Muscle of back (tissue), 3 donors: ENCODE measurements at regions not wholly inside any gene's neighbourhood (a gene's known extent, or its start where the extent isn't known, plus 50 kb on each side); places are given as distances from the start of the nearest gene placed in this dataset.
"Not testable (repeated sequence)": the region's sequence is repeated elsewhere in the genome, so short reads cannot be mapped to it uniquely, and the experiment has no call there.

Experiments used
- DNase-seq, 3 donors: peaks; one replicate each; pipeline versions ENCODE4 v3.0.0 to v3.0.0-alpha.2; 2013

DNA sequence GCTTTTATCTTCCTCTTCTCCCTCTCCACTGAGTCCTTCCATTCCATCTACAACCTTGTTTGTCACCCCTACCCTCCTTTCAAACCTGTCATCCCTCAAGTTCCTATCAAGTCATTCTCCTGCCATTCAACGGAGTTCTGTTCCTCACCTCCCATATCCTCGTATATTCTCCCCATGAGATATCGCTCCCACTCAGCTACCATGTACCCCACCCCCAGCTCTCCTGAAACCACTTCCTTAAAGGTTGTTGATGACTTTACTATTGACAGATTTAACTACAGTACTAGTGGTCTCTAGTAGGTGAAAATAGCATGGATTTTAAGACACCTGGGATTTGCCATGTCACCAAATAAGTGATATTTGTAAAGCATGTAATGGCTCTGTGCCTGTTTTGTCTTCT is 107.4 kb upstream of the BARHL2 start:
- no peak for DNase-seq

DNA sequence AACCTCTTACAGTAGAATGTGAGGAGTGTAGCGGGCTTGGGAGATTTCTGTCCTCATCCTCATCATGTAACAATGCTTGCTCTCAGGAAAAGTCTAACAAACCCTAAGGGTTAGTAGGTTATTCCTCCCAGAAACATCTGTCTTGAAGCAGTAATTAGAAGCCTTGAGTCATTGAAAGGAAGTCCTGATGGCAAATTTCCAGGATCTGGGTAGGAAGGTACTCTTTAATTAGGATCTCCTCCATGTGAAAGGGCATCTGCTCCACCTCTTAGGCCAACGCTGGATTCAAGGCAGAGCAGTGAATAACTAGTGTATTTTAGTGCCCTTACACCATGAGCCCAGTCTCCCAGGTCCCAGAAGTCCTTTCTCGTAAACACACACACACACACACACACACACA is 106.6 kb upstream of the BARHL2 start:
- DNase-seq, result no peak

DNA sequence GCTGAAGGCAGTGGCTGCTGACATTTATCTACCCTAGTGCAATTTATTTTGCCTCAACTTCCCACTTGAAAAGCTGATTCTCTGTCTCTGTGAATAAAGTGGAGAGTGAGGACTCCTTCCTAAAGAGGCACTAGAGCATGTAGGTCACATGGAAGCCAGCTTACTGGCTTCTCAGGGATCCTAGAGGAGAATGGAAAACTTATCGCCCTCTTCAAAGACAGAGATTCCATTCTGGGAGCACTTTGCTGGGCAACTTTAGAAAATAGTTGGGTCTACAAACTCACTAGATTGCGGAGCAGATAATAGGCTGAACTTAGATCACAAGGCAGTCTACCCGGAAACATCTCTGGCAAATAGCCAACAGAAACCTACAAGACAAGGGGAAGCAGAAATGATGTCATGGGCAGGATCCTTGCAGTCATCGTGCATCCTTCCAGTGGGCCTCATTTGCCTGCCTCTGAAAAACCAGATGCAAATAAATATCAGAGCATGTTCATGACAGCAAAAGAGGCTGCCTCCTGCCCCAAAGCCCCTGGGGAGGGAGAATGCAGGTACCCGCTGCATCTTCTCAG is 104.8 kb upstream of the BARHL2 start:
- no peak for DNase-seq

DNA sequence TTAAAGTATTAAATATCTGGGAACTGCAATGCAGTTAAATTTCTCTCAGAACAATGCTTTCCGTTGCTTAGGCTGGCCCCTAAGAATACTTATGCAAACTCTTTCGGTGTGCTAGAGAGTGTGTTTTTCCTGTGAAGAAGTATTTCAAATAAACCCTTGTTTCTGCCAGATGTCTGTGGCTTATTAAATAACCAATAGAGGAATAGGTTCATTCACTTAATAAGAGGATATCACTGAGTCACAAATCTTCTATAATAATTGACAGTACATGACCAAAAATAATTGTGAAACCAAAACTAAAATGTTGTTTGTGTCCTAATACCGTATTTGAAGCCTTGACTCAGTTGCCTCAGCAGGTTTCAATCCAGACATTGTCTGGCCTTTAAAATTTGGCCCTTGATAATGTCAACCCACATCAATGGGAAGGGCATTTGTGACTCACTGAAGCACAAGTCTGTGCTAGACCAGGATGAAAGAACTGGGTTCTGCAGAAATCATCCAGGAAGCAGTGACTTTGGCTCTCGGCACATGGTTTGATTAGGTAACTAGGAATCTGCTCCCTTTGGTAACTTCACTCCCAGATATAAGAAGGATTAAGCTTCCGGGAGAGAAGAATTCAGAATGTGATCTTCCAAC is 104.2 kb upstream of the BARHL2 start:
- DNase-seq, result no peak

DNA sequence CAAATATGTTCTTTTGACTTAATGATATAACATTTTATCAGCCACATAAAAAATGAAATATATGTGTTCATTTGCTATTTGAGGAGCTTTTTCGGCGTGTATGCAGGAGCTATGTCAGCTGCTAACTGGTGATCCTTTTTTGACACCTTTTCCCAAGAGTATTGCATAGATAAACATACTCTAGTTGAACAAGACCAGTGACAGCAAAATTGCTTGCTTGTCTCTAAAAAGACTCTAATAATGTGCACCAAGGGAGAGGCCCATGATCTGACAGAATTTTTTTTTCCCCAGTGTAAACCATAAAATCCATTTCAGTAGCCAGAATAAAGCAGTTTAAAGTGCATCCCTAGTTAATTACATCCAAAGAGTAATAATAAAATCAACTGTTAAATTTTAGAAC is 103.6 kb upstream of the BARHL2 start:
- no peak for DNase-seq

DNA sequence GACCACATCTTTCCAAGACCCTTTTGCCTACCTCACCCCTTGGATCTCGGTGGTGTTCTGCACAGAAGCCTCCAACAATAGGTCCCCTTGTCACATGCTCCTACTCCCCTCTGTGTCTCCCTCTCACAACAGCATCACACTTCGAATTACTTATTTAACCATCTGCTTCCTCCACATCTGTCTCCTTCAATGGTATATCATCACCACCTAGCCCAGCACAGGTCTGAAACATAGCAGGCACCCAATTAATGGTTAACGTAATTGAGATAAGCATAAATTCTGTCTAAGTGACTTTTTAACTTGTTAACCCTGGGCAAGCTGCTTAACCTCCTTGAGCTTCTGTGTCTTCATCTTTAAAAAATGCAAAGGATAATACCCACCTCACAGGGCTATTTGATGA is 100.3 kb upstream of the BARHL2 start:
- no peak for DNase-seq

DNA sequence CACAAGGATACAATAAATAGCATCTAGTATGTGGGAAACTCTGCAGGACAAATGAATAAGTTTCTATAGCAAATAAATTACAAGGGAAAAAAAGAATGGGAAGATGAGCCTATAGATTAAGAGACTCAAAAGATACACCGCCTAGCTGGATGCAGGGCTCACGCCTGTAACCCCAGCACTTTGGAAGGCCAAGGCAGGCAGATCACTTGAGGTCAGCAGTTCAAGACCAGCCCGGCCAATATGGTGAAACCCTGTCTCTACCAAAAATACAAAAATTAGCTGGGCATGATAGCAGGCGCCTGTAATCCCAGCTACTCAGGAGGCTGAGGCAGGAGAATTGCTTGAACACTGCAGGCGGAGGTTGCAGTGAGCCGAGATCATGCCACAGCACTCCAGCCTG is 95.1 kb upstream of the BARHL2 start:
- DNase-seq, result not testable (repeated sequence)

DNA sequence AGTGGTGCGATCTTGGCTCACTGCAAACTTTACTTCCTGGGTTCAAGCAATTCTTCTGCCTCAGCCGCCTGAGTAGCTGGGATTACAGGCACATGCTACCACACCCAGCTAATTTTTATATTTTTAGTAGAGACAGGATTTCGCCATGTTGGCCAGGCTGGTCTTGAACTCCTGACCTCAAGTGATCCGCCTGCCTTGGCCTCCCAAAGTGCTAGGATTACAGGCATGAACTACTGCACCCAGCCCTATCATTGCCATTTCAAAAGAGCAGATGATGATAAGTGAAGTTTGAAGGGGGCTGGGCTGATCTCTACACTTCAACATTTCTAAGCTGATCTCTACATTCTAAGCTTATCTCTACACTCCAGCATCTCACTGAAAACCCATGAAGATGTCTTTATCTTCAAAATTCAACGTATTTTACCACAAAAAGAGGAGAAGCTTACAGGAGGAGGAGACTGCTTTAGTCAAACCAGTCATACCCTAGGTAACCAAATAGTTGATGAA is 94.4 kb upstream of the BARHL2 start:
- not testable (repeated sequence) for DNase-seq

DNA sequence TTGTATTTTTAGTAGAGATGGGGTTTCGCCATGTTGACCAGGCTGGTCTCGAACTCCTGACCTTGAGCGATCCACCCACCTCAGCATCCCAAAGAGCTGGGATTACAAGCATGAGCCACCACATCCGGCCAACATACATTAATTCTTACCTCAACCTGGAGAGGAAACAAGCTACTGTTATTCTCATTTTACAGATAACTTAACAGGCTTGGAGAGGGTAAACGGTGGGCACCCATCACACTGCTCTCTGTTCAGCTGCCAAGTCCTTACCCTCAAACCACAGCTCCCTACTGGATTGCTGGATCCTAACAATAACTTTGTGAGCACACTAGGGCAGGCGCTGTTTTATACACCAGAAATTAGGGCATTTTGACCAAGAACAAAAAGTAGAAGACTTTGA is 93.6 kb upstream of the BARHL2 start:
- no peak for DNase-seq

DNA sequence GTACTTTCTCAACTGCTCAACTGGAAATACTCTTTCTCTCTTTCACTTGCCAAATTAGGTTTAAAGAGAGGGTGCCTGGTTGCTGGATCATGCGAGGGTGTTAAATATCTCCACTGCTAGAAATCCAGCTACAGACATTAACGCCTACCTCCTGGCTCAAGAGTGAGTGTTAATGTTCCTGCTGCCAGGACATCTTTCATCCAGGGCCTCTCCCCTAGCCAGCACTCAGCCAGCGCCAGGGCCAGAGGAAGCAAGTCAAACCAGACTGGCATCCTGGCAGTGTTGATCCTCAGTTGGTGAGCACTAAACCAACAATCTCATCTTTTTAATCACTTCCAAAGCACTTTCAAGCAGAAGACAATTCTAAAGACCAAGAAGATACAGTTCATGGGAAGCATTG is 92.9 kb upstream of the BARHL2 start:
- DNase-seq, result no peak

DNA sequence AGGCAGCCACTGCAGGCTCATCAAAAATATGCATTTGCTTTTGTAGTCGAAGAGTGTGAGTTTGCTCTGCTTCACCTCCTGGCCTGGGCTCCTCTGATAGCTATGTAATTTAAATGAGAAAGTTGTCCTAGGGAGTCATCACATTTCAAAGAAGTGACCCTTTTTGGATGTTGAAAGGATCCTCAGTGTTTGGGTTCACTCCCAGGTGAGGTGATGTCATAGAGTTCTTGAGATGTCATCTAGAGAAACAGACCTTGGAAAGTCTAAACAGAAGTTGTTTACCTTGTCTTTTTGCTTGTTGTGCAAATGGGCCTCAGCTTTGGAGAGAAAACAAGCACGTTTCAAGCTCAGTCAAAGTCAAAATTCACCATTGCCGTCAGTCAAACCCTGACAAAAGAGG is 92.0 kb upstream of the BARHL2 start:
- DNase-seq, result no peak

DNA sequence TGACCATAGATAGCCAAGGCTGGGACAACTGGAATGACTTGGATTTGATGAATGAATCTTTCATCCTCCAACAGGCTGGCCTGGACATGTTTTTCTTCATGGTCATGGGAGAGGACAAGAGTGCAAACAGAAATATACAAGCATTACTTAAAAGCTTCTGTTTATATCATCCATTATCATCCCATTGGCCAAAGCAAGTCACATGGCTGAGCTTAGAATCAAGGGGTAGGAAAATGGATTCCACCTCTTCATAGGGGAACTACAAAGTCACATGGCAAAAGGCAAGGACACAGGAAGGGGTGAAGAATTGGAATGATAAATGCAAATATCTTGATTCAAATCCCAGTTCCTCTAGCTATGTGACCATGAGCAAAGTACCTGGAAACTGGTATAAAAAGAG is 90.2 kb upstream of the BARHL2 start:
- DNase-seq, result no peak

DNA sequence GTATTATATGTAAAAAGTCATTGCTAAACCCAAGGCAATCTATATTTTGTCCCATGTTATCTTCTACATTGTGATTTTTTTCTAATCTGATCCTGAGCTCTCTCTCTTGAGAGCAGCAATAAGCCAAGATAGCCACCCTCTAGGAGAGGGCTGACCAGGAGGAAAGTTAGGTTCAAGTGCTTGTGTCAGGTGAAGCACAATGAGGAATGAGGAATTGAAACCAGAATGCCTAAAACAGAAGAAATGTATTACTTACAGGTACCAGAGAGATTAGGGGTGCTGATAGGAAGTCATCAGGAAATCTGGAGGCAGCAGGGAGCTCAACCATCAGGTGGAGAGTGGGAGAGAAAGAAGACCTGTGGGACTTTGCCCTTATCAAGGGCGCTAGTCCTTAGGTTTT is 85.5 kb upstream of the BARHL2 start:
- no peak for DNase-seq

DNA sequence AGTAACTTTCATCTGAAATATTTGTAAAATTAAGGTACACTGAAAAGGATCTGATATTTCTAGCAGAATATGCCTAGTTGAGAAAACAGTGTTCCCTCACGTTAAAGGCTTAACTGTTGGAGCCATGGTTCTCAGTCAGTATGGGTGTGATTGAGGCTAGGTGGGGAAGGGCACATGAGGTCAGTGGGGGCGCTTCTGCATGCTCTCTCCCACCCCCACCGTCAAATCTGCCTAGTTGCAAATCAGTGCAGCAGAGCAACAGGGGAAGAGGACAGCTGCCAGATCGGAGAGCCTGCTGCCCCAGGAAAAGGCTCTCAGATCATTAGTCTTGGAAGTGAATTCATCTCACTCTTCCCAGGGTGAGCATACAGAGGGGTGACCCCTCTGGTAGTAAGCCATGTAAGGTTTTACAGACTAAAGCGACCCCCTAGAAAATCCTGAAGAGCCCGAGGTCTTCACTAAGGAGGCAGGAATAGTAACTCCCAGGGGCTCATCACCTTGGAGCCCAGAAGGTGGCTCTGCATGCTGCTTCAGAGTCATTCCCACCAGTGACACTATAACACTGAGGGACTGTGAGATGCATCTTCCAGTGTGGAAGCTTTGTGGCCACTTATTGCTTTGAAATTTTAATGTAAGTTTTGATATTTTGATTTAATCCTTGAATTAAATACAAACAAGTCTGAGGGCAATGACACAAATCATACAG is 83.1 kb upstream of the BARHL2 start:
- DNase-seq, result no peak

DNA sequence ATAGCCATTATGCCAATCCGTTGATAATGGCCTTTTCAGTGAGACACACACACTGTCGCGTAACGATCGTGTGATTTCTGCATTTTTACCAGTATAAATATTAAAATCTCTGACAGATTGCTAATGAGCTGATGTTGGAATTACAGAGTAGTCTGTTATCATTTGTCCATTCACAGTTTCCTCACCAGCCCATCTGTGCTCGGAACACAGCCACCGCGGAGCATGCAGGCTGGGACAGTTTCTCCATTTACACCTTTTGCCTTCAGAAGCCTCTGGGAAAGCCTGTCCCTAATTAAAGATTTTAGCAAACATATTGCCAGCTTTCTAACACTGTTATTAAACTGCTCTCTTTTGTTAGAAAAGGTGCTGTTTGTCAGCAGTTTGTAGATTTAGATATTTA is 82.2 kb upstream of the BARHL2 start:
- no peak for DNase-seq

DNA sequence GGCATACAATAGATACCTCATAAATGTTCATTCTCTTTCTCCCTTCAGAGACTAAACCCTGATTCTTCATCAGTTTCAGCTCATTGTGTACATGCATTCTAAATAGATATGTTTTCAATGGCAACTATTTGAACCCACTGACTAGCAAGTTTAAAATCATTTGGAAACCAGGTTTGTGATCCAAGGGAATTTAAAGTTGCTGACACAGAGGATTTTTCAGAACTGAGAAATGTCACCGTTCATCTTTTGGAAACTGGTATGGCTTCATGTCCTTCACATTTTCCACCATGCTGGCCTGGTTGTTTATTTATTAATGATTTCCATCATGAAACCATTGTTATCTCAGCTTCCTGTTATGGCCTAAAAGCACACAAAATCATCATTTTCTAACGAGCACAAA is 81.8 kb upstream of the BARHL2 start:
- no peak for DNase-seq

DNA sequence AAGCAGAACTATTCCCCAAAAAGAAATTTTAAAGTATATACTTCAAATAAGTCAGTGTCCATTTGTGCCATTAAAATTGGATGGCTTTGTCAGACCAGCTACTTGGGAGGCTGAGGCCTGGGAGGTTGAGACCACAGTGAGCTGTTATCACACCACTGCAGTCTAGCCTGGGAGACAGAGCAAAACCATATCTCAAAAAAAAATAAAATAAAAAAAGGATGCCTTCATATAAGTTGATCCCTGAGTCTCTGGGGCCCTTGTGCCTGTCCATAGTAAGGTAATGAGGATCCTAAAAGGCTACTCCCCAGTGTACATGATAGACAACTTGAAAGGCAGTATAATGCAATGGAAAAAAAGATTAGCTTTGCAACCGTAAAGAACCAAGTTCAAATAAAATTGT is 81.2 kb upstream of the BARHL2 start:
- no peak for DNase-seq

DNA sequence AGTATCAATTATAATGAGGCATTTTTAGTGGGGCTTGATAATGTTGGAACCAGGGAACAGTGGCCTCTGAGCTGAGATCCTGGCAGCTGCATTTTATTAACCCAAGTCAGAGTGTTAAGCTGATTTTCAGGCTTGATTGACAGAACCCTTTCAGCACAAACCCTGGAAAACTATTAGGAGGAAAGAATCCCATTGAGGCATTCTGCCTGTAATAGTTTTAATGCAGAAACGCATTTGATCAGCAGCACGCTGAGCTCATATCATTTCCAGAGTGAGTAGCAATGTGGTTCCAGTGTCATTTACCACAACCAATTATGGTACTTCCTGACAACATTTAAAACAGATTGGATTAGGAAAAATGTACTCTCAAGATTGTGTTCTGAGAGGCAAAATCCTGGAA is 78.3 kb upstream of the BARHL2 start:
- DNase-seq, result no peak

DNA sequence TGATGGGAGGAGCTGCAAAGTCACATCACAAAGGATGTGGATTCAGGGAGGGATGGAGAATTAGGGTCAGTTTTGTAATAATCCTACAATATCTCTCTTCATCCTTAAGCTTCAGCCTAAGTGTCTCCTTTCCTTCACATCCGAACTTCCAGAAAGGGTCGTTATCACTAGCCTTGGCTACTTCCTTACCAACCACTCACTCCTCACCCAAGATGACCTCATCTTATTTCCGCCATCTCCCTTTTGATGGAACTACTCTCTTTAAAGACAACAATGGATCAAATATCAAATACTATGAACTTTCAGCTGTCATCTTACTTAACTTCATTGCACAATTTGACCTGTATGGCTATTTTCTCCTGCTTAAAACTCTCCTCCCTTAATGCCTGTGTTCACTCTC is 69.6 kb upstream of the BARHL2 start:
- no peak for DNase-seq

DNA sequence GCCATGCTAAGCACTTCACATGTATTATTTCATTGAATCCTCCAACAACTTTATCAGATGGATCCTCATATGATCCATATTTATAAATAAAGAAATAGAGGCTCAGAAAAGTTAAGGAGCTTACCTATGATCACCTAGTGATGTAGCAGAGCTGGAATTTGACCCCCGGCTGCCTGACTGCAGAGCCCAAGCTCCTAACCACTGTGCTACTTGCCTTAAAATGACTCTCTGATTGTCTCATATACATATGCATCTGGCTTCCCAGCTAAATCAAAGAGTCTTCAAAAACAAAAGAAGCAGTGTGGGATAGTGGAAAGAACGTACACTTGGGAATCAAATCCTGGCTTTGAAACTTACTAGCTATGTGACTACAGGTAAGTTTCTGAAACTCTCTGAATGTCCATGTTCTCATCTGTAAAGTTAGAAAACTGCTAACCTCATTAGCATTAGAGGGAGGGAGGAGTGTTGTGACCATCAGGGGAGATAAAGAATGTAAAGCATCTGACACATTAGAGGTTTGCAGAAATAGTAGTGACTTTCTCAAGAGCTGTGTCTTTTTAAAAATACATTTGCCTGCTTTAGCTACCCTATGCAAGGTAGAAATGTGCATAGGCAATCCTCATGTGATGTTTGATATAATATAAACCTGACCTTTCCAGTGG is 67.2 kb upstream of the BARHL2 start:
- DNase-seq, result no peak

DNA sequence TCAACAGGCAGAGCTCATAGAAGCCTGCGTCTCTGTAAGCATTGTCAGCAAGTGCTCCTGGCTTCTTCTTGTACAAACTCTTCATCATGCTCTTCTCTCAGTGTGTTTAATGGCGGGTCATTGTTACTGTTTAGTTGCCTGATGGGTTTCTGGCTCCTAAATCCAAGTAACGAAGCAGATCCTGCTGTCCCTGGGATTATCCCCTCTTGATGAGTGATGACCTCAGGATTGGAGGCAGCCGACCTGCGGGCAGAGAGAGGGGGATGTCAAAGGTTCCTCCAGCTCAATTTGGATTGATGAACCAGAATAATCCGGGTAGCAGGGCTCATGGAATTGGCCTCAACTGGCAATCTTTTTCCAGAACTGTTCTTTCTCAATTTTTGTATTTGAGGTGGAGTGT is 66.1 kb upstream of the BARHL2 start:
- DNase-seq, result no peak

DNA sequence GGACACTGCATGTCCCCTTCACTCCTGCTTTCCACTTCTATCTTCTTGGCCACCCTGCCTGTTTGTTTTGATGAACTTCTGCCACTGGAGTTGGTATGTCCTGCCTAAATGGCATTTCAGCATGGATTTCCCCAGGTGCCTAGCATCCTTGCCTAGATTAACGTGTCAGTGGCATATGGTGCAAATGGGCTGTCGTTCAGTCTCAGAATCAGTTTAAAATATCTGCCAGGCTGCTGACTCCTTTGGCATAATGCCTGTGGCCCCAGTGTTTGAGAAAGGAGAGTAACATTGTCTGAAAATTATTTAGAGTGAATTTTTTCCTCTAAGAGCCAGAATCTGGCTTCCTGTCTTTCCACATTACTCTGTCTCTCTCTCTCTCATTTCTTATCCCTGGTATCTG is 64.9 kb upstream of the BARHL2 start:
- DNase-seq, result no peak

DNA sequence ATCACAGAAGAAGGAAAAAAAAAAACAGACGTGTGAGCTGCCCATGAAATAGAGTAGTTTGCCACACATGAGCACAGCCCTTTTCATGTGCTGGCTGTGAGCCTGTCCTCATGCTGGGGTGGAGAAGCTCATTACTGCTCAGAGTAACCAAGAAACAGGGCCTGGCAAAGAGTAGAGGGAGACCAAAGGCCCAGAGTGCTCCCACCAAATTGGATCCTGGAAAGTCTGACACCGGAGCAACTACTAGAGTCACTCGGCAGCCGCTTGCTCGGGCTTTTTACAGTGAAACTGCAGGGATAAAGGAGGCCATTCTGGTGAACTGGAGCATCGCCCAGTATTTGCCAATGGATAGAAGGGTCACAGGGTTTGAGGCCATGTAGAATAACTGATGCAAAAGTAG is 64.4 kb upstream of the BARHL2 start:
- DNase-seq, result no peak
